IPS DF 4.7 (cell line): ENCODE measurements at regions not wholly inside any gene's neighbourhood (a gene's known extent, or its start where the extent isn't known, plus 50 kb on each side); places are given as distances from the start of the nearest gene placed in this dataset.
"Not testable (repeated sequence)": the region's sequence is repeated elsewhere in the genome, so short reads cannot be mapped to it uniquely, and the experiment has no call there.

ENCODE experiments used
- DNase-seq: peaks from one replicate; pipeline ENCODE4 v3.0.0-alpha.2; 2013; ENCODE audit warnings: low spot score; ENCODE audit errors: extremely low read depth

DNA sequence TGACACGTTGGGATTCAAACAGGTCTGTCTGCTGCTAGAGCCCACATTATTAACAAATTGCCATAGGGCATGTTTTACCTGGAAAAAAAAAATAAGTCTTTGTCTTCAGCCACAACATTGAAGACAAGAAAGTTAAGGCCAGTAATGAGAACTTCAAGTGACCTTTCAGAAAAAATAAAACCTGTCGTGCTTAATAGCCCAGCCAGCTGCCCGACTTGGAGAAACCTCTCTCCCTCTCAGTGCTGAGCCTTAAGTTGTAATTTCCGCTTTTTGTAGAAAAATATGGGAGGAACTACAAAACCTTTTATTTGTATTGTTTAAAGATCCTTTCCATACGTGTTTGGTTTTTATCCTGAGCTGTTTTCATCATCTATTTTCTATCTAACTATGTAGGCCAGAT lies 454.3 kb upstream of the SLITRK6 start:
- DNase-seq = not testable (repeated sequence)

DNA sequence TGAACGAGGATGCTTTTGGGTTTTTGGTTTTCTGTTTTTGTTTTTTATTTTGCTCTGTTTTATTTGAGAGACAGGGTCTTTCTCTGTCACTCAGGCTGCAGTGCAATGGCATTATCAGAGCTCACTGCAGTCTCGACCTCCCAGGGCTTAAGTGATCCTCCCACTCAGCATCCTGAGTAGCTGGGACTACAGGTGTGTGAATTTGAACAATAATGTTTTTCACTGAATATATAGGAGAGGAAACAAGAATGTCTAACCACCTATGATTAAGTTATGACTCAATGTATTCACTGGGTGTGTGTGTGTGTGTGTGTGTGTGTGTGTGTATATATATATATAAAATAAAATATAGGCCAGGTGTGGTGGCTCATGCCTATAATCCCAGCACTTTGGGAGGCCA lies 456.6 kb upstream of the SLITRK6 start:
- not testable (repeated sequence) for DNase-seq

DNA sequence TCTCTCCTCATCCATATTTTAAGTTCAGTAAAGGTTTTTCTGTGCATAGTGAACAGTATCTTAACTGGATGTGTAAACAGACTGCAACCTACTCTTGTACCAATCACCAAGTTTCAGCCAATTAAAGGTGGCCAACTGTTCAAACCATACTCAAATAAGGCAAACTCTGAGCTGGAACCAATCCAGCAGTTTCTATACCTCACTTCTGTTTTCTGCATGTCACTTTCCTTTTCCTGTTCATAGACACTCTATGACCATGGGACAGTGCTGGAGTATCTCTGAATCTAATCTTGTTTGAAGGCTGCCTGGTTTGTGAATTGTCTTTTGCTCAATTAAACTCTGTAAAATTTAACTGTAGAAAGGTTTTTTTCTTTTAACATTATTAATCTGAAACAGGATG lies 470.3 kb upstream of the SLITRK6 start:
- no peak for DNase-seq

DNA sequence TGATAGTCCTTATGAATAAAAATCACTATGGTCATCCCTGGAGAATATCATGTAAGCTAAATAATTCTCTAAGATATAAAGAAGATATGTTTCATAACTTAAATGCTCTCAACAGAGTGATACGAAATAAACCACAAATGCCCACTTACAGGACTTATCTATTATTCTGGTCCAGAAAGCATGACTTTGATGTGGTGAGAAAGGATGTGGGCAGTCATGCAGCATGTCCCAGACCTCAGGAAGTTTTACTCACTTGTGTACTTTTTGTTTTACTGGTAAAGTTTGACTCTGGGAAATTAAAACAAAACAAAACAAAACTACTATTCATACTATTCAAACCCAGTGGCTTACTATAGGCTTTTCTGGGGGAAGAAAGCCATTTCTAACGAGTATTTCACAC lies 483.2 kb upstream of the SLITRK6 start:
- no peak for DNase-seq

DNA sequence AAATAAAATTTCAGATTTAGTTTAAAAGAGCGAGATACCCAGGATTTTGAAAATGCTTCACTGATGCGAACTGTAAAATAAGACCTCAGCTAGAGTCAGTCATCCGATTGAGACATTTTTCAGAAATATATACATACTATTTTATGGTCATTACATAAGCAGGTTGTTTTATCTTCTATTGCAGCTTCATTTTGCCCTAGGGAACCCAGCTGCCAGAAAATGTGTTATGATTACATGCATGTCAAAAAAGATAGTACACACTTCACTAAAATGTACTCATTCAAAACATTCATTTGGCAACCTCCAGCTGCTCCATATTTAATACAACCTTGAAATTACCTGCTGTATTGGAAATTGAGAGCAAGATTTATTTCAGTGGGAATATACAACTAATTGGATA lies 483.8 kb upstream of the SLITRK6 start:
- DNase-seq = no peak

DNA sequence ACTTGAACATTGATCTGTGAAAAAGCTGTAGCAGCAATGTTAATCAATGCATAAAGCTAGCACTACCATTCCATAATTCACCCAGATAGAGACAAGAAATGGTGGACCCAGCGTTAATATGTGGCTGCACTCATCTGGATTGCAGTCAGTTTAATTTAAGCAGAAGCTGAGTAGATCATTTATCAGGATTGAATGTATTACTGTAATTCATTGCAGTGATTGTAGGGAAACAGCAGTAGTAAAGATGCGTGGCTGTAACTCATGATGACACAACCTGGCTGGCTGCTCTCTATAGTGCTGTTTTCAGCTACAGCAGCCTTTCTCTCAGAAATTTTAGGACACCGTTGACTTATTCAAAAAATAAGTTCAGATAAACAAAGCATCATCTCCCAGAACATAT lies 499.5 kb upstream of the SLITRK6 start:
- no peak for DNase-seq

DNA sequence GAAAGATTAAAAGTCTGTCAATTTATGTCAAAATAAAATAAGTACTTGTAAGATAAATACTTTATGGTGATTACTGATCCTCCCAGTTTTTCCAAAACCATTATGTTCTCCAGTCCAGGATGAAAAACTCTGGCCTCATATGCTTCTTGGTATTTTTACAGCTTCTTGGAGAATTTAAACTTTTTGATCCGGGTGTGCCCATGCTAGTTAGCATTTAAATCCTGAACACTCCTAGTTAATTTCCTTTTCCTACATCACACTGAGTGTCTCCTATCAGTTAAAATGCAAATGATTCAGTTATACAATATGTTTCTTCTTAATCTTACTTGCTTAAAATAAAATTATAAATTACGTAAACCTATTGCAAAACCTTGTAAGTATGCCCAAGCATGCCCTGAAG lies 499.9 kb upstream of the SLITRK6 start:
- no peak for DNase-seq

DNA sequence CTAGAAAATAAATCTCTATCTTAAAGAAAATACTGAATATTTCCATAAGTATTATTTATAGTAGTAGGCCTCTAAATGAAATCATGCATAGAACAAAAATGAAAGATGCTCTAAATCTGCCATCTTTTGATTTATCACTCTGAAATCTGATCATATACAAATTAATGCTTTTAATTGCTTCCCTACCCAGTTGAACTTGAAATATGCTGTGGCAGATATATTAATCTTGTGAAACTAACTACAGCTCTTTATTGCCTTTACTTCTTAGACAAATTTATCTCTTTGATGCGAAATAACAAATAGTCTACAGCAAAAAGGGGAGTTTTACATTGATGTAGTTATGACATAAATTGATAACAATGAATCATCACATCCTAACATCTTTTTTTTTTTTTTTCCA lies 510.7 kb upstream of the SLITRK6 start:
- no peak for DNase-seq

DNA sequence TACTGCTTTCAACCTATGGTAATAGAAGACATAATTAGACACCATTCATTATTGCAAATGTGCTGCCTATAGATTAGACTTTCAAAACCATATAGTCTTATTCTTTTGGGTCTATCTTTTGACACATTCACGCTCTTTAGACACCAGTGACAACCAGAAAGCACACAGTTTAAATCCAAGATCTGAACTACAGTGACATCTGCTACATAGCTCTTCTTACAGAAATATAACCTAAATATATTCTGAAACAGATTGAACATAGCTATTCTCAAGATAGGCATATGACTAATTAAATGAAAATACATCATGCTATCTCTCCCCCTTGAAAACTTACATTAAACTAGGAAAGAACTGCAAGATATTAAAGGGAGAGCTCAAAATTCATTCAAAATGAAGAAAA lies 514.2 kb upstream of the SLITRK6 start:
- DNase-seq = no peak

DNA sequence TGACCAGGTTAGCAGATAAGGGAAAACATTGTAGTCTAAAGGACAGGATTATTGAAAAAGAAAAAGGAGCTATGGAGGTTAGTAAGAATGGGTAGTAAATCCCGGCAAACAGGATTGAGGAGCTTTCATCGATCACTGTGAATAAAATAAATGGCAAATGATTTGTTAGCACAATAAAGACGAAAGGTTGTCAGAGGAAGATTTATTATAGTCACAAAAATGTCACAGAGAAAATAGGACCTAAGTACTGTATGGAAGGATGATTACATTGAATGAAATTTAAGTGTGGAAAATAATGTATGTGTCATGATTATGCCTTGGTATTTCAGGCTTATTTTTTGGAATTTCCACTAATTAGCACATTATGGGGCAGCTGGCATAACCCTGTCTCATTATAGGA lies 519.2 kb upstream of the SLITRK6 start:
- no peak for DNase-seq

DNA sequence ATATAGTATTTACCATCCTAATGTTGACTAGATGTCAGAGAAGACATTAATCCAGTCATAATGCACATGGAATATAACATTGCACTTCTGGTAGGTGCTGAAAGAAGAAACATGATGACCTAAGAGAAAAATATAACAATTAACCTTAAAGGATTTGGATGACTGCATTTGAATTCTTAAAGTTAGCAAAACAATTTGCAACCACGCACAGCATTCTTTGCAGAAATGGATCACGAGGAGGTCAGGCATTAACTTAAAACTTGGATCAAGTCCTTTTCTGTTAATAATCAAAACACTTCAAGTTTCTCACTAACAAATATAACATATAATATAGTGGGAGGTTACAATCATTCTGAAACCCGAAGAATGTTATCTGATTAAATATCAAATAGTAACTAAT lies 525.0 kb upstream of the SLITRK6 start:
- no peak for DNase-seq

DNA sequence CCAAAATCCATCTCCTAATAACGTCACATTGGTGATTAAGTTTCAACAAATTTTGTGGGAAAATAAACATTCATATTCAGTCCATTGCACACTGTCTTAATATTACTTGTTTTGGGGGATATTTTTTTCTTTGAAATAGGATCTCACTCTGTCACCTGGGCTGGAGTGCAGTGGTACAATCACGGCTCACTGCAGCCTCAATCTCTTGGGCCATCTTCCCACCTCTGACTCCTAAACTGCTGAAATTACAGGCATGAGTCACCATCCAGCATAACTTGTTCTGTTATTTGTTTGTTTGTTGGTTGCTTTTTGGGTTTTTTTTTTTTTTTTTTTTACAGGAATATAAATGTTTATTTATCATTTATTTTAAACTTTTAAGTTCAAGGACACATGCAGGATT lies 556.1 kb upstream of the SLITRK6 start:
- DNase-seq = no peak

DNA sequence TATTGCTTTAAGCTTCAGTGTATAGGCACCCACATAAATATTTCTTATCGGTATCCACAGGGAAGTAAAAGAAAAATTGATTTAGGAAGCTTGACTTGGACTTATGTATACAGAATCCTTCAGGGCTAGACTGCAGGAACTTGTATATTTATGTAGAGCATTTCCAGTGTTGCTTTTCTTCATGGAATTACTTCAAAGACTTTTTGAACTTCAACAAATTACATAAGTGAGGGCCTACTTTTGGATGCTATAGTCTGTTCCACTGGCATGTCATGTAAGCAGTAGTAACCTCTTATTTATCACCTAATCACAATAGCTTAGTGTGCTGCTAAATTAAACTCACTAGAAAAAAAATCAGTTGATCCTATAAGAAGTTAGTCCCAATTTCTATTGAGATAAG lies 557.9 kb upstream of the SLITRK6 start:
- no peak for DNase-seq

DNA sequence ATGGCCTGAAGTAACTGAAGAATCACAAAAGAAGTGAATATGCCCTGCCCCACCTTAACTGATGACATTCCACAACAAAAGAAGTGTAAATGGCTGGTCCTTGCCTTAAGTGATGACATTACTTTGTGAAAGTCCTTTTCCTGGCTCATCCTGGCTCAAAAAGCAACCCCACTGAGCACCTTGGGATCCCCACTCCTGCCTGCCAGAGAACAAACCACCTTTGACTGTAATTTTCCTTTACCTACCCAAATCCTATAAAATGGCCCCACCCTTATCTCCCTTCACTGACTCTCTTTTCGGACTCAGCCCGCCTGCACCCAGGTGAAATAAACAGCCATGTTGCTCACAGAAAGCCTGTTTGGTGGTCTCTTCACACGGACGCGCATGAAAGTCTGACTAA lies 564.5 kb upstream of the SLITRK6 start:
- DNase-seq = not testable (repeated sequence)

DNA sequence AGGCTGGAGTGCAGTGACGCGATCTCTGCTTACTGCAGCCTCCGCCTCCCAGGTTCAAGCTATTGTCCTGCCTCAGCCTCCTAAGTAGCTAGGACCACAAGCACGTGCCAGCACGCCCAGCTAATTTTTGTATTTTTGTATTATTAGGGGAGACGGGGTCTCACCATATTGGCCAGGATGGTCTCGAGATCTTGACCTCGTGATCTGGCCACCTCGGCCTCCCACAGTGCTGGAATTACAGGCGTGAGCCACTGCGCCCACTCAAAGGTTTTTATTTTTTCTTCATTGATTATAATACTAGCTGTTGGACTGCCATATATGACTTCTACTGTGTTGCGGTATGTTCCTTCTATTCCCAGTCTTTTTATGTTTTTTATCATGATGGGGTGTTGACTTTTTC lies 569.7 kb upstream of the SLITRK6 start:
- DNase-seq = no peak

DNA sequence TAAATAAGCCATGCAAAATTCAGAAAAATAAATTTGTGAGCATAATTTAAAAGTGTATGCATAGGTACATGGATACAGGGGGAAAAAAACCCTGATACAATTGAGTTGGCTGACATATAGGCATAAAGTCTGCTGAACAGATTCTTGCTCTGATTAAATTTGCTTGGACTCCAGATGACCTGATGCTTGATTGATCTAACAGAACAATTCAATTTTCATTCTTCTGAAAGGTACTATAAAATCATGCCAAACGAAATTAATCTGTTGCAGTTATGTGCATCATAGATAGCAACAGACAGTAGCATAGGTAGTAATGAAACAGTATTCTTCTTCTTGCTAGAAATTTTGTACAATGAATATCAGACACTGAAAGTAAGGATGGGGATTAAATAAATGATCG lies 578.2 kb upstream of the SLITRK6 start:
- DNase-seq = no peak

DNA sequence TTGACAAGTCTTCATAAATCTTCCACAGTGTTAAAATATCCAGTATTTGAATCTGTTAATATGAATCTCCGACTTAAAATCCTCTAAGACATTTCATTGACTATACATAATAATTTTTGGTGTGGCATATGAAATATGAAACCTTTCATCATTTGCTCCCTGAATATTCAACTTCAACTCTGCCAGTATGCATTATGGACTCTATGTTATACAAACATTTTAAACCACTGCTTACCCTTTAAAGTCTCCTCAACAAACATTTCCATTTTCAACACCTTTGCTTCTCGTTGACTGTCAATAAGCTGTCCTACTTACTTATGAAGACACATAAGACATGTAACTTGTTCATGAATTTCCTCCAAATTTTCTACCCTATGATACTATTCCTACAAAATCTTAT lies 579.4 kb upstream of the SLITRK6 start:
- no peak for DNase-seq

DNA sequence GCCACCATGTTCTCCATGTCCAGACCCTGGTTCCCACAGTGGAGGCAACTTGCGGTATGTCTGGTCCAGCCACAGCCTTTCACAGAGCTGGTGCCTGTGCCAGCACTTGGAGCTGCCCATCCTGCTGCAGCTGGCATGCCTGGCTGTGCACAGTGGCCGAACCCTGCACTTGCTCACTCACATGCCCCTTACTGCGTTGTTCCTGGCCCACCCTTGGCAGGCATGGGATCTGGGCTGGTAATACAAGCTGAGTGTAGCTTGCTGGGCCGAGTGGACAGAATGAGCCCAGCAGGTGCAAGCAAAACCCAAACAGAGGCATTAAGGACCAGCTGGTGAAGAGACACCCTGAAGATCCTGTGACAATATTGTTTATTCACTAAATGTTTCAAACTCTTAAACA lies 583.9 kb upstream of the SLITRK6 start:
- DNase-seq = no peak

DNA sequence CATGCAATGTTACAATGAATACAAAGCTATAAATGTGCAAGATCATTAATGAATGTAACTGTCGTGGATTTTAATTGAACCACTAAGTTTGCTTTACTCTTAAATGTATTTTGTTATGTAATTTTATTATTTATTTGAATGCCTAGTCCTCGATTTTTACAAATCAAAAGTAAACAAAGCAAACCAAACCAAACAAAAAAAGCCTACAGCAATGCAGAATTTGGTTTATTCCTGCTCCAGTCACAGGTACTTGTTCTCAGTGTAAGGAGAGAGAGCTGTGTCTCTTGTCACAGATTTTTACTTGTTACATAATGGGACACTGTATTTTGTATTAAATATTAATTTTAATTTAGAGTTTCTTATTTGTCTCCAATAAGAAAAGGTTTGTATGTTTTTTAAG lies 584.3 kb upstream of the SLITRK6 start:
- DNase-seq = no peak

DNA sequence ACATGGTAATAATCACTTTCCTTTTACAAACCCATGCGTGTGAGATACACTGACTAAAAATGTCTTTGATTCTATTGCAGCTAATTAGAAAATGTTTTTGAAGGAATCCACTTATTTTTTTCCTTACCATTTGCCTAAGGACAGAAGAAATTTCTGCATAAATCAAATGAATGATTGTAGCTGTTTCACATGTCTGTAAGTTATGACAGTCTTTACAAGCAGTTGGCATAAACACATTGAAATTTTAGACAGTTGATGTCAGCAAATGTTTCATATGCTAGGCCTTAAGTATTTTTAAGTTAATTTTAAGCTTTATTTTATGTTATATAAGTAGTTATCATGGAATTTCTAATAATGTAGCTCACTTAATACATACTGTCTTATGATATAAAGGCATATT lies 598.4 kb upstream of the SLITRK6 start:
- no peak for DNase-seq

DNA sequence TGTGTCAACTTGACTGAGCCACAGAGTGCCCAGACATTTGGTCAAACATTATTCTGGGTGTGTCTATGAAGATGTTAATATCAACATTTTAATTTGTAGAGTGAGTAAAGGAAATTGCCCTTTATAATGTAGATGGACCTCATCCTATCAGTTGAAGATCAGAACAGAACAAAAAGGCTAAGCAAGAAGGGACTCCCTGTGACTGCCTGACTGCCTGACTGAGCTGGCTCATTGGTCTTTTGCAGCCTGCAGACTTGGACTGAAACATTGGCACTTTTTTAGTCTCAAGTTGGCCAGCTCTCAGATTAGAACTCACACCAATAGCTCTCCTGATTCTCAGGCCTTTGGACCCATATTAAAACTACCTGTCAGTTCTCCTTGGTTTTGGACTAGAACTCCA lies 600.4 kb upstream of the SLITRK6 start:
- no peak for DNase-seq

DNA sequence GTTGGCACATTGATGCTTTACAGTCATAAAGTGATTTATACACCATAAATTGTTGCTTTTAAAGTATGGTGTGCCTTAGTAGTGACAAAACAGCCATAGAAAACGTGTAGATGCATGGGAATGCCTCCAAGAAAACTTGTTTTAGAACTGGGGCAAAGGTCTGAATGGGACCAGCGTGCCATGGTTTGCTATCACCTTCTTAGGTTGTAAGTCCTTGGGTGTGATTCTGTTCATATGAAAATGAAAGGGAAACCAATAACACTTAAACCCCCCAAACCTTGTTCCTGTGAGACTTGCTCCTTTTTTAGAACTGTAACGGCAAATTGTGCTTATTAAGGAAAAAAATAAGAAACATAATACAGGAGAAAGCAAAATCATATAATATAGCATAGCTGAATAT lies 603.3 kb upstream of the SLITRK6 start:
- no peak for DNase-seq

DNA sequence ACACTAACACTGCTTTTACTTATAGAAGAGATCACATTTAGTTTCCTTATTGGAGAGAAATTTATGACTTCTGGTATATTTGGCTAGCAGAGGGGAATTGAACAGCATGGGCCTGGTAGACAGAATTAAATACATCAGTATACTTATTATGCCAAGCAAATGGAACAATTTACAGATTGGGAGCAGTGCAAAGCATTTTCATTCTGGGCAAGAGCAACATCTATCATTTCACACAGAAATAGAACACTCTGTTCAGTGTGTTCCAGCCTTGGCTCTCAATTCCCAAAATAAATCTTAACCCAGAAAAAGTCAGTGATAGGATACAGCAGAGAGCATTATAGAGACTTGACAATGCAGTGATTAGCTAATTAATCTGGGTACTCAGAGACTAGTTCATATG lies 604.0 kb upstream of the SLITRK6 start:
- no peak for DNase-seq

DNA sequence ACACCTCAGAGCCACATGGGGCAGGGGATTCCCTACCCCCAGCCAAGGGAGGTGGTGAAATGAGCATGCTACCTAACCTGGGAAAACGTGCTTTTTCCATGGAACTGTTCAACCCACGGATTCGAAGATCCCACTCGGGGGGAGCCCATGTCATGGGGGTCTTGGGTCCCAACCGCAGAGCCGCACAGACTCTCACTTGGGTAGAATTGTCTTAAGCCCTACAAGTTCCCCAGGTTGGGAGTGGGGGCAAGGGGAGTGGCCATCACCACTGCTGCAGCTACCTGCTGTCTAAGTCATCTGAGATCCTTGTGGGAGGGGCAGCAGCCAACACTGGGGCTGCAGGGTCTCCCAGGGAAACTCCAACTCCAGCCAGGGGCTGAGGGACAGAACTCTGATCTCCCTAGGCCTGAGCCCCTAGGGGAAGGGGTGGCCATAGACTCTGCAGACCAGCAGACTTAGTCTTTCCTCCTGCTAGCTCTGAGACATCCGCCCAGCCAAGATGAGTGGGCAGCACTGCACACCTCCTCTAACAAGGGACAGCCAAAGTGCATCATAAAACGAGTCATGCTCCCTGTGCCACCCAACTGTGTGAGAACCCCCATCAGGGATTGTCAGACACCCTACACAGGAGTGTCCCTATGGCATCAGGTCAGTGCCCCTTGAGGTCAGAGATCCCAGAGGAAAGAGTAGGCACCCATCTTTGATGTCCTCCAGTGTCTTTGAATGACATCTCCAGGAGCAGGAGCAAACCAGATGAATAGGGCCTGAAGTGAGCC lies 610.4 kb upstream of the SLITRK6 start:
- DNase-seq = no peak
